ENCODE measurements at regions not wholly inside any gene's neighbourhood (a gene's known extent, or its start where the extent isn't known, plus 50 kb on each side); places are given as distances from the start of the nearest gene placed in this dataset.
"Not testable (repeated sequence)": the region's sequence is repeated elsewhere in the genome, so short reads cannot be mapped to it uniquely, and the experiment has no call there.

GRCh38 chr12:71282925-71283324 lies 125.1 kb upstream of the TSPAN8 start:
- no peak overlapping the region for H3K4me3 Mint-ChIP-seq
- intact Hi-C loops (cut with micrococcal nuclease), result no loop called here
- peaks cover 0 to 5% (median 0%) of the 10 kb centered on the region in 5 donors for H3K27me3 Mint-ChIP-seq

GRCh38 chr12:71282020-71282419 lies 124.2 kb upstream of the TSPAN8 start:
- Histone ChIP-seq H3K27me3 (ENCODE audit: control insufficient read depth in 2 of 2, insufficient read depth in 2 of 2, low read length in 2 of 2) (no peaks in the 10 kb centered on the region), H3K9me3 (ENCODE audit: control insufficient read depth in 2 of 3, low read length in 3 of 3) (no peaks in the 10 kb centered on the region), H3K4me1 (ENCODE audit: control insufficient read depth in 2 of 2, insufficient read depth in 2 of 2, low read length in 2 of 2) (no peaks in the 10 kb centered on the region), H3K27ac (ENCODE audit: low read depth, low read length) (no peak overlapping the region), H3K4me3 (ENCODE audit: low read length) (no peak overlapping the region), H3K36me3 (ENCODE audit: control insufficient read depth in 2 of 3, insufficient read depth in 3 of 3, low read length in 3 of 3) (no peaks in the 10 kb centered on the region)
- H3K27ac Mint-ChIP-seq, result no peak overlapping the region
- peaks cover 0 to 5% (median 0%) of the 10 kb centered on the region in 5 donors for H3K27me3 Mint-ChIP-seq
- ChIA-PET POLR2A (no interaction called here), CTCF (no interaction called here)
- ATAC-seq (no peak), DNase-seq (no peak)
- intact Hi-C loops (cut with micrococcal nuclease), result no loop called here
- H3K4me1 Mint-ChIP-seq, result no peaks in the 10 kb centered on the region
- H3K9me3 Mint-ChIP-seq, result peaks cover 0 to 5% (median 0%) of the 10 kb centered on the region in 11 donors
- H3K36me3 Mint-ChIP-seq, result no peaks in the 10 kb centered on the region
- no peak overlapping the region for H3K4me3 Mint-ChIP-seq

More at GRCh38 chr12:71282925-71283324, 125.1 kb upstream of the TSPAN8 start:
- Histone ChIP-seq H3K9me3 (ENCODE audit: control insufficient read depth in 2 of 3, low read length in 3 of 3) (no peaks in the 10 kb centered on the region), H3K27ac (ENCODE audit: low read depth, low read length) (no peak overlapping the region), H3K27me3 (ENCODE audit: control insufficient read depth in 2 of 2, insufficient read depth in 2 of 2, low read length in 2 of 2) (no peaks in the 10 kb centered on the region), H3K36me3 (ENCODE audit: control insufficient read depth in 2 of 3, insufficient read depth in 3 of 3, low read length in 3 of 3) (no peaks in the 10 kb centered on the region), H3K4me3 (ENCODE audit: low read length) (no peak overlapping the region), H3K4me1 (ENCODE audit: control insufficient read depth in 2 of 2, insufficient read depth in 2 of 2, low read length in 2 of 2) (no peaks in the 10 kb centered on the region)
- Mint-ChIP-seq H3K36me3 (no peaks in the 10 kb centered on the region), H3K9me3 (peaks cover 0 to 5% (median 0%) of the 10 kb centered on the region in 11 donors), H3K4me1 (no peaks in the 10 kb centered on the region), H3K27ac (no peak overlapping the region)
- no peak for DNase-seq
- ChIA-PET POLR2A (no interaction called here), CTCF (no interaction called here)
- no peak for ATAC-seq

- Histone ChIP-seq H3K9me3 (ENCODE audit: control insufficient read depth in 2 of 3, low read length in 3 of 3) (no peaks in the 10 kb centered on the region), H3K36me3 (ENCODE audit: control insufficient read depth in 2 of 3, insufficient read depth in 3 of 3, low read length in 3 of 3) (no peaks in the 10 kb centered on the region), H3K27ac (ENCODE audit: low read depth, low read length) (no peak overlapping the region), H3K27me3 (ENCODE audit: control insufficient read depth in 2 of 2, insufficient read depth in 2 of 2, low read length in 2 of 2) (no peaks in the 10 kb centered on the region), H3K4me1 (ENCODE audit: control insufficient read depth in 2 of 2, insufficient read depth in 2 of 2, low read length in 2 of 2) (no peaks in the 10 kb centered on the region), H3K4me3 (ENCODE audit: low read length) (no peak overlapping the region)
- Mint-ChIP-seq H3K27me3 (peaks cover 0 to 5% (median 0%) of the 10 kb centered on the region in 5 donors), H3K9me3 (peaks cover 0 to 5% (median 0%) of the 10 kb centered on the region in 11 donors), H3K4me3 (no peak overlapping the region), H3K36me3 (no peaks in the 10 kb centered on the region), H3K27ac (no peak overlapping the region), H3K4me1 (no peaks in the 10 kb centered on the region)
- DNase-seq (no peak), ATAC-seq (no peak)
- CTCF ChIA-PET, result no interaction called here
- intact Hi-C loops (cut with micrococcal nuclease), result no loop called here
- POLR2A ChIA-PET, result no interaction called here
Measured at GRCh38 chr12:71281425-71281824, 123.6 kb upstream of the TSPAN8 start.

GRCh38 chr12:71277866-71278265 lies 120.1 kb upstream of the TSPAN8 start:
- no peaks in the 10 kb centered on the region for H3K9me3 ChIP-seq (ENCODE audit: control insufficient read depth in 2 of 3, low read length in 3 of 3)
- no peaks in the 10 kb centered on the region for H3K27me3 ChIP-seq (ENCODE audit: control insufficient read depth in 2 of 2, insufficient read depth in 2 of 2, low read length in 2 of 2)
- ATAC-seq, result no peak
- H3K4me3 ChIP-seq (ENCODE audit: low read length), result no peak overlapping the region
- no peak overlapping the region for H3K27ac Mint-ChIP-seq
- H3K36me3 ChIP-seq (ENCODE audit: control insufficient read depth in 2 of 3, insufficient read depth in 3 of 3, low read length in 3 of 3), result no peaks in the 10 kb centered on the region
- H3K4me1 Mint-ChIP-seq, result no peaks in the 10 kb centered on the region
- CTCF ChIA-PET, result no interaction called here
- intact Hi-C loops (cut with micrococcal nuclease), result no loop called here
- H3K4me3 Mint-ChIP-seq, result no peak overlapping the region
- peaks cover 0 to 1% (median 0%) of the 10 kb centered on the region in 11 donors for H3K9me3 Mint-ChIP-seq
- H3K27me3 Mint-ChIP-seq, result peaks cover 0 to 5% (median 0%) of the 10 kb centered on the region in 5 donors
- no peaks in the 10 kb centered on the region for H3K4me1 ChIP-seq (ENCODE audit: control insufficient read depth in 2 of 2, insufficient read depth in 2 of 2, low read length in 2 of 2)
- no peak for DNase-seq
- H3K36me3 Mint-ChIP-seq, result no peaks in the 10 kb centered on the region
- H3K27ac ChIP-seq (ENCODE audit: low read depth, low read length), result no peak overlapping the region
- POLR2A ChIA-PET, result no interaction called here

GRCh38 chr12:71276541-71276940 lies 118.7 kb upstream of the TSPAN8 start:
- POLR2A ChIA-PET, result no interaction called here
- no peaks in the 10 kb centered on the region for H3K4me1 Mint-ChIP-seq

GRCh38 chr12:71270794-71271193 lies 113.0 kb upstream of the TSPAN8 start:
- H3K27ac Mint-ChIP-seq; H3K27me3 Mint-ChIP-seq; POLR2A ChIA-PET; DNase-seq; H3K4me1 Mint-ChIP-seq; H3K9me3 ChIP-seq (ENCODE audit: control insufficient read depth in 2 of 3, low read length in 3 of 3); CTCF ChIA-PET; ATAC-seq; H3K36me3 ChIP-seq (ENCODE audit: control insufficient read depth in 2 of 3, insufficient read depth in 3 of 3, low read length in 3 of 3); H3K4me1 ChIP-seq (ENCODE audit: control insufficient read depth in 2 of 2, insufficient read depth in 2 of 2, low read length in 2 of 2); H3K4me3 ChIP-seq (ENCODE audit: low read length); H3K9me3 Mint-ChIP-seq; intact Hi-C loops (cut with micrococcal nuclease); H3K36me3 Mint-ChIP-seq; H3K4me3 Mint-ChIP-seq; H3K27ac ChIP-seq (ENCODE audit: low read depth, low read length); H3K27me3 ChIP-seq (ENCODE audit: control insufficient read depth in 2 of 2, insufficient read depth in 2 of 2, low read length in 2 of 2): not testable (repeated sequence)

More at GRCh38 chr12:71276541-71276940, 118.7 kb upstream of the TSPAN8 start:
- Histone ChIP-seq H3K4me1 (ENCODE audit: control insufficient read depth in 2 of 2, insufficient read depth in 2 of 2, low read length in 2 of 2) (no peaks in the 10 kb centered on the region), H3K27ac (ENCODE audit: low read depth, low read length) (no peak overlapping the region), H3K4me3 (ENCODE audit: low read length) (no peak overlapping the region), H3K36me3 (ENCODE audit: control insufficient read depth in 2 of 3, insufficient read depth in 3 of 3, low read length in 3 of 3) (no peaks in the 10 kb centered on the region), H3K9me3 (ENCODE audit: control insufficient read depth in 2 of 3, low read length in 3 of 3) (no peaks in the 10 kb centered on the region), H3K27me3 (ENCODE audit: control insufficient read depth in 2 of 2, insufficient read depth in 2 of 2, low read length in 2 of 2) (no peaks in the 10 kb centered on the region)
- no peaks in the 10 kb centered on the region for H3K36me3 Mint-ChIP-seq
- ATAC-seq, result no peak
- H3K9me3 Mint-ChIP-seq, result peaks cover 0 to 5% (median 0%) of the 10 kb centered on the region in 11 donors
- H3K4me3 Mint-ChIP-seq, result no peak overlapping the region
- no peak overlapping the region for H3K27ac Mint-ChIP-seq
- DNase-seq, result no peak
- CTCF ChIA-PET, result no interaction called here
- intact Hi-C loops (cut with micrococcal nuclease), result no loop called here
- H3K27me3 Mint-ChIP-seq, result peaks cover 0 to under 1% (median 0%) of the 10 kb centered on the region in 5 donors

- H3K27ac ChIP-seq (ENCODE audit: low read depth, low read length), result no peak overlapping the region
- no peaks in the 10 kb centered on the region for H3K27me3 Mint-ChIP-seq
- intact Hi-C loops (cut with micrococcal nuclease), result no loop called here
- H3K27me3 ChIP-seq (ENCODE audit: control insufficient read depth in 2 of 2, insufficient read depth in 2 of 2, low read length in 2 of 2), result no peaks in the 10 kb centered on the region
- peaks cover 0 to 1% (median 0%) of the 10 kb centered on the region in 7 donors for H3K4me1 Mint-ChIP-seq
- ChIA-PET POLR2A (no interaction called here), CTCF (no interaction called here)
- no peak for DNase-seq
- H3K36me3 Mint-ChIP-seq, result no peaks in the 10 kb centered on the region
- H3K9me3 Mint-ChIP-seq, result peaks cover 0 to 10% (median 3%) of the 10 kb centered on the region in 11 donors
- no peak for ATAC-seq
- no peaks in the 10 kb centered on the region for H3K4me1 ChIP-seq (ENCODE audit: control insufficient read depth in 2 of 2, insufficient read depth in 2 of 2, low read length in 2 of 2)
- H3K9me3 ChIP-seq (ENCODE audit: control insufficient read depth in 2 of 3, low read length in 3 of 3), result no peaks in the 10 kb centered on the region
- no peak overlapping the region for H3K4me3 ChIP-seq (ENCODE audit: low read length)
- H3K27ac Mint-ChIP-seq, result no peak overlapping the region
- H3K36me3 ChIP-seq (ENCODE audit: control insufficient read depth in 2 of 3, insufficient read depth in 3 of 3, low read length in 3 of 3), result no peaks in the 10 kb centered on the region
- no peak overlapping the region for H3K4me3 Mint-ChIP-seq
Measured at GRCh38 chr12:71270057-71270456, 112.3 kb upstream of the TSPAN8 start.
